Stimulated activated CD8-positive, alpha-beta memory T cell treated with anti-CD3 and anti-CD28 coated beads, Interleukin-15, amount 100 ng/mL, for 4 hours (primary cell): ENCODE measurements at regions not wholly inside any gene's neighbourhood (a gene's known extent, or its start where the extent isn't known, plus 50 kb on each side); places are given as distances from the start of the nearest gene placed in this dataset.
"Not testable (repeated sequence)": the region's sequence is repeated elsewhere in the genome, so short reads cannot be mapped to it uniquely, and the experiment has no call there.

Source experiments
- DNase-seq, 2 donors: peaks; one replicate each; pipeline ENCODE4 v3.0.0-alpha.2; 2020; ENCODE audit warnings: low read depth in 2 of 2

- no peak for DNase-seq
Observed at GRCh38 chr11:115974703-115975102, 470.5 kb upstream of the CADM1 start.

- not testable (repeated sequence) for DNase-seq
Observed at GRCh38 chr11:115967203-115967602, 463.0 kb upstream of the CADM1 start.

- DNase-seq, result no peak
Observed at GRCh38 chr11:115965767-115966504, 461.7 kb upstream of the CADM1 start.

- DNase-seq, result no peak
Observed at GRCh38 chr11:115964091-115964490, 459.9 kb upstream of the CADM1 start.

- no peak for DNase-seq
Observed at GRCh38 chr11:115963156-115963555, 458.9 kb upstream of the CADM1 start.

- DNase-seq, result no peak
Observed at GRCh38 chr11:115961159-115962003, 457.2 kb upstream of the CADM1 start.

- DNase-seq, result no peak
Observed at GRCh38 chr11:115959081-115959486, 454.9 kb upstream of the CADM1 start.

- no peak for DNase-seq
Observed at GRCh38 chr11:115958089-115959000, 454.1 kb upstream of the CADM1 start.

GRCh38 chr11:115955803-115956202, 451.6 kb upstream of the CADM1 start:
- no peak for DNase-seq

- DNase-seq, result no peak
Observed at GRCh38 chr11:115950660-115951059, 446.4 kb upstream of the CADM1 start.

GRCh38 chr11:115944596-115944995, 440.4 kb upstream of the CADM1 start:
- no peak for DNase-seq

GRCh38 chr11:115942011-115942410, 437.8 kb upstream of the CADM1 start:
- no peak for DNase-seq

- no peak for DNase-seq
Observed at GRCh38 chr11:115941481-115941993, 437.3 kb upstream of the CADM1 start.

- no peak for DNase-seq
Observed at GRCh38 chr11:115941044-115941443, 436.8 kb upstream of the CADM1 start.

- DNase-seq, result no peak
Observed at GRCh38 chr11:115939731-115940421, 435.7 kb upstream of the CADM1 start.

GRCh38 chr11:115939104-115939730, 435.0 kb upstream of the CADM1 start:
- no peak for DNase-seq

GRCh38 chr11:115933564-115933963, 429.3 kb upstream of the CADM1 start:
- no peak for DNase-seq

GRCh38 chr11:115931548-115932083, 427.4 kb upstream of the CADM1 start:
- no peak for DNase-seq

GRCh38 chr11:115930886-115931547, 426.8 kb upstream of the CADM1 start:
- DNase-seq, result no peak

GRCh38 chr11:115930291-115930690, 426.1 kb upstream of the CADM1 start:
- DNase-seq, result no peak
